Stimulated activated CD4-positive, alpha-beta T cell treated with anti-CD3 and anti-CD28 coated beads, Interleukin-15, amount 100 ng/mL, for 24 hours (primary cell): ENCODE measurements at regions not wholly inside any gene's neighbourhood (a gene's known extent, or its start where the extent isn't known, plus 50 kb on each side); places are given as distances from the start of the nearest gene placed in this dataset.

Experiments used
- DNase-seq: peaks from one replicate; pipeline ENCODE4 v3.0.0-alpha.2; 2020

DNA sequence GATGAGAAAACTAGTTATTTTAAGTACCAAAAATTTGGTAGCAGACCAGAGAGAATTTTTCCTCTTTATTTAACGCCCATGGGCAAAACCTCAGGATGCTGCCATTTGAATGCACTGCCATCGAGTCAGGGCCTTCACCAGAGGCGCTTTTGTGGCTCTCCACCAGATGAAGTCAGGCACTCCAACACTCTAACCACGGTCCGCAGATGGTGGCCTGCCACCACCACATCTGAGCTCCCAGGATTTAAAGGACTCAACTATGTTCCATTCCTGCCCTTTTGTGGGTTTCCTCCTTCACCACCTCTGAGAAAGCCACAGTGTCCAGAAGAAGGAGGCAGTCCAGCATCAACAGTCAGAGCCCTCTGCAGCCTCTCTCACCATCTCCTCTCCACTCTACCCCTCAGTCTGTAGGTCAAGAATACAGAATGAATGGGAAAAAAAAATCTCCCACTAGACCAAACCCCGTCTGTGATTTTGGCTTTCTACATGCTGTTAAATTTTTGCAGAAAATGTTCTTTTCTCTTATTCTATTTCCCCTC lies 647.4 kb downstream of the USP25 start:
- DNase-seq = no peak

DNA sequence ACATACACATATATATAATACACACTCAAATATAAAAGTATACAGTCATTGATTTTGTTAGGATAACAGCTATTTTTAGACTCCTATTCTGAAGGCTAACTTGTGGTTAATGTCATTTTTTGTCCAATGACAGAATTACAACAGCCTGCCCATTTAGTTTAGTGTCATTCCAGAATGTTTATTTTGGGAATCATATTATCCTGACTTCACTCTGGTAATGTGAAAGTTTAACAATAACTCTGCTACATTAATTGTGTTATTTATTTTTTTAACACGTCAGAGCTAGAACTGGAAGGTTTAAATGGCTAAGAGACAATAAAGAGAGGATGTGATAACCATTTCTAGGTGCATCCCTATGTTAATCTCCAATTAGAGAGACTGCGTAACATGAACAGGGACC lies 648.1 kb downstream of the USP25 start:
- no peak for DNase-seq

DNA sequence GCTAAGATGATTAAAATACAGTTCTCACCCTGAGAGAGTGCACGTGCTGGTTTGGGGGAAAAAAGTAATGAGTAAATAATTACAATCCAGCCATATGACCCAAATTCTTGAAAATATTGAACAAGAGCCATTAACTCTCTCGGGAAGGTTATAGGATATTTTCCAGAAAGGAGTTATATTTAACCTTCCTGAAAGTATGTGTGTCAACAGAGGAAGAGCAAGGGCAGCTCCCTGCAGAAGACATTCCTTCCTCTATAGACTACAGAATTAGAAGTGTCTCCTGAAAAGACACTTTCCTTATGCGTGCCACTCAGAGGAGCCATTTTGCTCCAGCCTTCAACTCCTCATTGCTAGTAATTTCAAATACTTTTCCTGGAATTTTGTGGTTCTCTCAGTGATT lies 648.7 kb downstream of the USP25 start:
- DNase-seq = no peak

DNA sequence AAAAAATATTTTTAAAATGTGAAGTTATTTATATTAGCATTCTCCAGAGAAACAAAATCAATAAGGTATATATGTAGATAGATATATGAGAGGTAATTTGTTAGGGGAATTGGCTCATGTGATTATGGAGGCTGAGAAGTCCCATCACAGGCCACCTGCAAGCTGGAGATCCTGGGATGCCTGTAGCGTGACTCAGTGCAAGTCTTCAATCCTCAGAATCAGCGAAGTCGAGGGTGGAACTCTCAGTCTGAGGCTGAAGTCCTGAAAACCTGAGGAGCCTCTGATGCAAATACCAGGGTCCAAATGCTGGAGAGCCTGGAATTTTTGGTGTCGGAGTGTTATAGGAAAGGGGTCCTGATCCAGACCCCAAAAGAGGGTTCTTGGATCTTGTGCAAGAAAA lies 658.5 kb downstream of the USP25 start:
- no peak for DNase-seq

DNA sequence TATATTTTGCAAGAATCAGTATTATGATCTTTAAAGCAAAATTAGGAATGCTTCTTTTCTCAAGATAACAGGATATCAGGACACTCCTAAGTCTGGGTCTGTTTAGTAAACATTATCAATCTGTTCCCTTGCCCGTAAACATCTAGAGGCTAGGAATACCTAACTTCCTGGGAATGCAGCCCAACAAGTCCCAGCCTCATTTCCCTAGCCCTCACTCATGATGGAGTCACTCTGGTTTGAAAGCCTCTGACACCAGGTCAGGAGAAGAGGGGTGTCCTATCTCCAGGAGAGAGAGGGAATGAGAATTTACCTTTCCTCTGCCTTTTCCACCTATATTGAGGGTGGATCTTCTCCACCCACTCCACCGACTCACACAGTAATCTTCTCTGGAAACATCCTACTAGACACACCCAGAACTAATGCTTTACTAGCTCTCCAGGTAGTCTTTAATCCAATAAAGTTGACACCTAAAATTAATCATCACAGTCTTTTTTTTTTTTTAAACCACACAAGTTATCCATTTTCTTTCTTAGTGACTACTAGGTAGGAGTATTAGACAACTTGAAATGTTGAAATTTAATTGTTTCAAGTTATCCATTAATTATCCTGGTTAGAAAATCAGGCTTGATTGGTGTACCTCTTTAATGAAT lies 659.3 kb downstream of the USP25 start:
- DNase-seq = no peak

DNA sequence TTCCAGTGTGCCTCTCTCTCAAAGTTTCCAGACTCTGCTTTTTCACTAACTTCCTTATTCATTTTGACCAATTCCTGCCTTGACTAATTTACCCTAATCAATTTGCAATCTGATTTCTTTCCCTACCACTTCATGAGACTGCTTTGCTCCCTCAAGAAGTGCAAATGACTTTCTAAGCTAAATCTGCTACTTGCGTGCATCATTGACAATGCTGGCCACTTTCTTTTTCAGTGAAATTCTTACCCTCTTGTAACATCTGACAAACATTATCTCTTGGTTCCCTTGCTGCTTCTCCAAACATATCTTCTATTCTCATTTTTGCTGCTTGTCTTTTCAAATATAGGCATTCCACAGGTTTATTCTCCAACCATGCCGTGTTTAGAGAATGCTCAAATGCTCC lies 659.9 kb downstream of the USP25 start:
- DNase-seq = no peak

DNA sequence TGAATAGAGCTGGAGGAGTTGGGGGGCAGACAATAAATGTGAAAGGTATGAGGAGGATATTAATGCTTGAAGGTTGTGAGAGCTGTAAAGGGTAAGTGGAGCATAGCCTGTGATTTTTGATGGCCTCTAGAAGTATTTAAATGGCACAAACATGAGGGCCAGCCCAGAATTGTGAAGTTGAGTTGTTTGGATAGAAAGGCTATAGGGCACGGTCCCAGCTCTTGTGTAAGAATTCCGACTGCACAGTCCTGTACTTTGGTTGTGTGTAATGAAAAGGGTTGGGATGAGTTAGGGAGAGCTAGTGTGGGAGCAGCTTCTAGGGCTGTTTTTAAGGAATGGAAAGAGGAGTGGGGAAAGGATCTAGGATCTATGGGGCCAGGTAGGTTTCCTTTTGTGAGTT lies 665.5 kb downstream of the USP25 start:
- DNase-seq = no peak

DNA sequence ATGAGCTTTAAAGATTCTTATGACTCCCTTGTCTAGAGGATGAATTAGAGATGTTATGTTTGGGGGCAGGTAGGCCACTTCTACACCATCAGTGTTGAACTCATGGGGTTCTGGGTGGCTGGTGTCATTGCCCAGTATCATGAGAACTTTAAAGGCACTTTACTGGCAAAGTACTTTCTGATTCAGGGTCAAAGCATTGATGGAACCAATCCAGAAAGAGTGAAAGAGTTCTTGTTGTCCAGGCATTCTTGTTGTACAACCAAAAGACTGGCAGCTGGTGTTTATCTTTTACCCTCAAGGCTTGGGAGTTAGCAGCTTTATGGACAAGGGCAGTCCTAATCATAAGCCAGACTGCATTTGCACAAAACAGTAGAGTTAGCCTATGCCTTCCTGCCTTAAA lies 673.0 kb downstream of the USP25 start:
- no peak for DNase-seq

DNA sequence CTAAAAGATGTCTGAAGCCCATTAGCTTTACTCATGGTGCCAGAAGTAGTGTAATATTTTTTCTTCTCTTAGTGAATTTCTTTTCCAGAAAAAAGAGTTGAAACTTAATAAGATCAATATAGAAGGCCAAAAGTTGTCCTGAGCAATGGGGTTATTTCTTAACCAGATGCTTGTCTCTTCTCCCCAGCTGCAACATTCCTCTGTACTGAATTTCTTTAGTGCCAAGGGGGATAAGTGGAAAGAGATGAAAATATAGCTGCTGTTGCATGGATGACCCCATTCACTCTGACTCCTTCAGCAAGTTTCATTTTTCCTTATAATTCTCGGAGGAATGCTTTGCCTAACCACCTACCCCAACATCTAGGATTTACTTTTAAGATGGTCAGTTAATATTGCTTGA lies 675.0 kb downstream of the USP25 start:
- DNase-seq = no peak

DNA sequence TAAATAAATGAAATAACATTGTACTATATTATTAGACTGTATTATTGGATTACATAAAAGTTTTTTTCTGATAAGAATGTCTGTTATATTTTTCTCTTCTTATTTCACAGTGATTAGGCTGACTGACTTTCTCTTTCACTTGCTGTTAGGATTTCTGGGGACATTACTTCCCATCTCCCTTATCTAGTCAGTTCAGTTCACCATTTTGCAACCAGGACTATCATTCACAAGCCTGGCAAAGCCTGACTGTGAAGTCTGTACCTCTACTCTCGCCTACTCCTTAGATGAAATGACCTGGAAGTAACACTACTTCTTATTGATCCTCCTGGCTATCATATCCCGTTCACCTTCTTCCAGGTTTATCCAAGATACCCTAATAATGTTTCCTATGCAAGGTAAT lies 676.6 kb downstream of the USP25 start:
- no peak for DNase-seq

DNA sequence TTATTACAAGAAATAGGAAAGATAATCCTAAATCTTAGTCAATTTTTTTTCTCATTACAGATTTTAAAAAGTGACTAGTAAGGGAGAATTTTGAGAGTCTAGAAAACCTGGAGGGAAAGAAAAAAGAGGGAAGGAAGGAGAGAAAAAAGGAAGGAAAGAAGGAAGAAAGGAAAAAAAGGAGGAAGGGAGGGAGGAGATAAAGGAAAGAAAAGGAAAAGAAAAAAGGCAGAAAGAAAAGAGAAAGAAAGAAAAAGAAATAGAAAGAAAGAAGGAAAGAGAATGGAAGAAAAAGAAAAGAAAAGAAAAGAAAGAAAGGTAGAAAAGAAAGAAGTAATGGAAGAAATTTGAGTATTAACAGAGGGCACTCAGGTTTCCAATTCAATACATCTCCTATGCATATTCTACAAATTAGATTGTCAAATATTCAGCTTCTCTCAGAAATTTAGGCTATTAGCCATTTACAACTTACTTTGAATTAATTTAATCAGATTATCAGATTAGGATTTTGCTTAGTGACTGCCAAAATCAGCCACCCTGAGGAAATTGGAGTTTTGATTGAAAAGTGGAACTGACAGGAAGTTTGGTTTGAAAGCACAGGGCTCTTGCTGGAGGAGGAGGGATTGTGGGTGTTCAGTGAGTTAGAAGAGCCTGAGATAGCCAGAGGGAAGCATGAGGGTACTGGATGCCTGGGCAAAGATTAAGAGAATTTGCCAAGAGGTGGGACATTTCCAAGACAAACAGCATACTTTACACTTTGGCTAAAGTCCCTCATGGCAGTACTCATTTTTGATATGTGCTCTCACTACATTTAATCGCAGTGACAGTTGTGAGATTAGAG lies 677.8 kb downstream of the USP25 start:
- no peak for DNase-seq

DNA sequence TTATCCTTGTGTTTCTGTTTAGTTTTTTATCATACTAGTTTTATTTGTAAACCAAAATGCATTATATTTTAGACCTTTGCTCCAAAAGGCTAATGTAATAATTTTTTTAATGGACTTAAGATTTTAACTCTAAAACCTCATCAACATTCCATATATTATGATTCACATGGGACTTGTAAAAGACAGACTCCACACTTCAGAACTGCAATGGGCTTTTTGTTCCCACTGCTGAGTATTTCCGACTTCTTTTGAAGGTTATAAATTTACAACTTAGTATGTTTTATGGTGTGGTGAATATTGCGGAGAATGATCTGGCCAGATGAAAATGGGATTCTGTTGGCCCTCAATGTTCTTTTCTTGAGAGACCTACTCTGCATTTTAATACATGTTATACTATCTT lies 678.5 kb downstream of the USP25 start:
- no peak for DNase-seq

DNA sequence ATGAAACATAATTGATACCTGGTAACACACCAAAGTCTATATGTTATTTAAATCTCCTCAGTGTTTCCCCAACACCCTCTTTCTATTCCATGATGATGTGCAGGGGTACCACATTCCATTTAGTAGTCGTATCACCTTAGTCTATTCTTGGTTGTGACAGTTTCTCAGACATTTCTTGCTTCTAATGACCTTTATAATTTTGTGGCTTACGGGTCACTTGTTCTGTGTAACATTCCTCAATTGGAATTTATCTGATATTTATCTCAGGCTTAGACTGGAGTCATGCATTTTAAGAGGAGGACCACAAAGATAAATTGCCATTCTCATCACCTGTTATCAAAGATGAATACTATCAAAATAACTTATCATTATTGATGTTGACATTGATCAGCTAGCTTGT lies 679.6 kb downstream of the USP25 start:
- DNase-seq = no peak

DNA sequence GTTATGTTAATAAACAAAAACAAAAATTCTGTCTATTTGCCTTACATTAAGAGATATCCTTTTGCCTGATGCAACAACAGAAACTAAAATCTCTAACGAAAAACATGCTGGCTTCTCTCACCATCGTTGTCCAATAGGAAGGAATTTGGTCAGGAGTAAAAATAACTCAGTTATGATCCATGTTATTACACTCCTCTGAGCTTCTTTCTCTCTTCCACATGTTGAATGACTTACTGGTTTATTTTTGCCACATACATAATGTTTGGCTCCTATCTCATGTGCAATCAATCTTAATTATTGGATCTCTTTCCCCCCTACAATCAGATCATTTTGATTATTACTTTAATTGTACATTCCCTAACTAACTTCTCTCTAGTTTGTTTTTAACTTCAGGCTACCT lies 688.4 kb downstream of the USP25 start:
- DNase-seq = no peak

DNA sequence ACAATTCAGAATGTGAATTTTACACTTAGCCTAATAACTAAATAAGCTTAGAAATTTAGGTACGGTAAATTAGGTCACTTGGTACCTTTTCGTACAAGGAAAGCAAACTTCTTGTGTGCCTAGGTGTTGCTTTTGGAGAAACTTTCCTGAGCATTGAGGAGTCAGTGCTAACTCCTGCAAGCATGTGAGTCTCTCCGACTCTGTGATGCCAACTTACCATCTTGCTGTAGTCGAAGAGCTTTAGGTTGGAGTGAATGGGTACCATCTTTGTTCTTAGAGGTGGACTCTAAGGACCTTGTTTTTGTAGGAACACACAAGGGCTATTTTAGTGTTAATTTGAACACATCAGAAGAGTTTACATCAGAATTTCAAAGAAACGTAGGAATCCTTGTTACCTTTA lies 688.9 kb downstream of the USP25 start:
- DNase-seq = no peak

DNA sequence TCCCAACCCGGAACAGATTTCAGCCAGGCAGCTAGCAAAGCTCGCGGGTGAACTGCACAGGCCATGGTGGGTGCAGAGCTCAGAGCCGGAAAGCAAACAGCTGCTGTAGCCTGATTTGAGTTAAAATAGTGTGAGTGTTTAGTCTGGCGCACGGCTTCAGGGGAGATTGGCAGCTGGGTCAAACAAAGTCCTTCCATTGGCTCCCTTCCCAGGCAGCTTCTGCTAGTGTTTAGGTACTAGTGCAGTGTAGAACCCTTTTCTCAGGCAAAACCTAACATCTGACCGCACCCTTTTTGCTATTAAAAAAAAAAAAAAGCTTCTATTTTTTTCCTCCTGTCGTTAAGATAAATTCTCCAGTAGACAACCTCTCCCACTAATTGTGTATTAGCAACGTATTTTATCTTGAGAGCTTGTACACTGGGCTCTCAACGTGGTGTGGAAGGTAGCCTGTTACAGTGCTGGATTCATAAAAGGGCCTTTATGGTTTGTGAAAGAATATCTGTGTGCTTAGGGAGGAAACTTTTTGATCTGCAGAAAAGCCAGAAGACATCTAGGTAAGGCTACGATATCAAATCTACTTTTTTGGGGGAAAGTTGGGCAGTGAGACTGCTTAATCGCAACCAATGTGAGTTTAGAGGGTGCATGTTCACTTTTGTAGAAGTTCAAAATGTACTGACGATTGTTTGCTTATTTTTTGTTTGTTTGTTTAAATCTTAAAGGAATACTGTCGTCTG lies 689.6 kb downstream of the USP25 start:
- no peak for DNase-seq

DNA sequence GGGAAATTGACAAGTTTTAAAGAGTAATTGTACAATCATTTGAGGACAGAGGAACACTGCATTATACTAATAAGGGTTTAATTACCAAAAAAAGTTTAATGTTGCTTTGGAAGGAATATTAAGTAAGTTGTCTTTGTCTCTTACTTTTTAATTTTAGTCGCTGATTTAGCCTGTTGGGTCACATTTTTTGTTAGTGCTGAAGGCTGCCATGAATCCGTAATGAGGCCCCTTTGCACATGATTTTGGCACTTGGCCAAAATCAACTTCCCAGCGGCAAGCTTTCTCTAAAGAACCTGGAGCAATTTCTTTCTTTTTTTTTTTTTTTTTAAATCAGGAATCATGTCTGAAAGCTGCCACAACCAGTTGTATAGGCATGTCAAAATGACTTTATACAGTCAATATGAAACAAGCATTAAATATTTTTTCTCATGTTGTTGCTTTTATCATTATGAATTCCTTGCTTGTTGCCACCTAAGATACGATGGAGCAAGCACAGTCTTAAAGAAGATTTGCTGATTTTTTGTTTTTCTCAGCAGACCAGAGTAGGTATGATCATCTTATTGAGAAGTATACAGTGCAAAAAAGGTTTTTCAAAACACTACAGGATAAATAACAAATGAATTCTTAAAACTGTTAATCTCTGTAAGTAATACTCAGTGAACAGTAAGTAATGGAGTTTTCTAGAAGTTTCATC lies 690.4 kb downstream of the USP25 start:
- DNase-seq = no peak

DNA sequence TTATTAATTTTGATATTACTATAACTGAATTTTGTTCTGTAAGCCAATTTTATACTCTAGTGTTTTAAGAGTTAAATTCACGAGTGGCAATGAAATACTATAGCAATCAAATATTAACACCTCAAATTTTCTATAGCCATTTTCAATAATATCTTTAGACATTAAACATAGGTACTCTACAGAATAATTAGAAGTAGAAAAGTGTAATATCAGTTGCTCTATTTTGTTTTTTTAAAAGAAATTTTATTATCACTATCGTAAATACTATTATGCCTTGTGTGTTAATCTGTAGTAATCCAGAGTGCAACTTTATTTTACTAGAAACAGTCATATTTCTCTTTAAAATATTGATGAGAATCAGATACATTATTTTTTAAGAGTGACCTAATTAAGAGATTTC lies 691.2 kb downstream of the USP25 start:
- DNase-seq = no peak

DNA sequence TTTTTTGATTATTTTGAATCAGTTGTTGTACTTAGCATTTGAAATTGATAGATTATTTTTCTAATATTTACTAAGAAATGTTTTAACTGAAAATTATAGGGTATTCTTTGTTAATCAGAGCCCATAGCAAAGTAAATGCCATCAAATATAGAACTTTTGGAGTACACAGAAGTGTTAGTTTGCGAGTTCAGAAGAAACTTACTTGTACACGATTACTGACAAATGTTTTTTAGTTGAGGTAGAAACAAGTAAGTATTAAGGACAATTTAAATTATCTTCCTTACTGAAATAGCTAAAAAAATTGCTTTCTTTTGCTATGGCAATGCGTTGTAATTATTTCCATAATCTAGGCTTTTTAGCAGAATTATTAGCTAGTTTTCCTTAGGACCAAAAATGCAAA lies 692.2 kb downstream of the USP25 start:
- no peak for DNase-seq

DNA sequence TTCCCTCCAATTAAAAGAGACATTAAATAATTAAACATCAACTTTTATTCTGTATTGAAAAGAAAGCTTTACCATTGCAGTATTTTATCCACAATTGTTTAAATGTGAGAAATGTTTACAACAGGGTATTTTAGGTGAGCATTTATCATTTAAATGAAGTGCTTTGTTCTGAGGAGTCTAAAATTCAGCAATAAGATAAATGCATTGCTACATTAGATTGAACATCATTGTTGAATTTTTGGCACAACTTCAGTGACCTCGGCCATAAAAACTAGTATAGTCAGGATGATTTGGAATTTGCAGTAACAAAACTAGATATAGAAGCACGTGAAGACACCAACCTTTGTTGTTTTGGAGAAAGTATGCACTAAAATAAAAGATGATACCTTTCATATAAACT lies 692.9 kb downstream of the USP25 start:
- DNase-seq = no peak

DNA sequence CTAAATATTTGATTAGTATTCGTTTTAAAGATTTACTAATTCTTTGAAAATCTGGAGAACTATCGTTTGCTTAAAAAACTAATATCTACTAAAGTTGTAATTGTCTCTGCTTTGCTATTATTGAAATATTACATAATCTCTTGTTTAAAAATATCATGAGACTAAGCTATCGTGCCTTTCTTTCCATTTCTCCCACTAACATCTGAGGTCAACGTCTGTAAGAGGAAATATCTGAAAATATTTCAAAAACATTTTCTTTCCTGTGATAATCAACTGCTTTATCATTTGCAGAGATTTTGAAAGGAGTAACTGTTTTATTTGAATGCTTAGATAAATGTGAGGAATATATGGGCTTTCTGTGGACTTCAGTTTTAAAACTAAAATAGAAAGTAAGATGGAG lies 694.1 kb downstream of the USP25 start:
- DNase-seq = no peak

DNA sequence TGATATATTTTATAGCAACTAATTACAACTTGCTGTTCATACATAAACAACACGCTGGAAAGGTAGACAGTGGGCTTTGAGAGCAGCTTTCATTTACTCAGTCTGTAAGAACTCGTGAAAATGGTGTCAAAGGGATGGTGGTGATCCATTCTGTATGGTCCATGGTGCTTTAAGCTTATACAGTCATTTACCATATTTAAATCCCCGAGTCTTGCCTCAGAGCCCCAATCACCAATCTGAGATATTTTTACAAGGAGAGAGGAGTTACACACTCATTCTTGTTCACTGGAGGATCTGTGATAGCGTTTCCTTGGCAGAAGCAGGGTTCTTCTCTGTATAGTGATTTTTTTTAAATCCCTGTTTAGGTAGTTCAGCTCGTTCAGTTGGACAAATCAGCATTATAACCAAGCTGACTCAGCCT lies 694.6 kb downstream of the USP25 start:
- no peak for DNase-seq

DNA sequence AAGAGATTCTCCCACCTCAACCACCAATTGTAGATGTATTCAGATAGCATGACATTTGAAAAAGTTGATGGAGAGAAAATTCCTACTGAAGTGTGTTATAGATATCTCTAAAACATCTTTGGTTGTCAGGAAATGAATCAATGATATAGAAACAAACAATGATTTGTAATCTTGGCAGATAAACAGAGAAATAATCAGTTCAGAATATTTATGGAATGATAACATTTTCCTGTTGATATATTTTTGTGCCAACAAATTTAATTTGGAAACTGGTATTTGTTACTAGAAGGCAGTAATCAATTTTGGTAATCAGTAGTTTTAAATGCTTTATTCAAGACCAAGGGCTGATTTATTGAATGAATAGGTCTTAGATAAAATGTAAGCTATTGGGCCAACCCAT lies 695.6 kb downstream of the USP25 start:
- DNase-seq = no peak
